Coronary artery (tissue), 2 donors: ENCODE measurements at regions not wholly inside any gene's neighbourhood (a gene's known extent, or its start where the extent isn't known, plus 50 kb on each side); places are given as distances from the start of the nearest gene placed in this dataset.

Source experiments
- DNase-seq: peaks from one replicate; pipeline ENCODE4 v3.0.0-alpha.2; 2017; ENCODE audit warnings: low spot score
- H3K27ac ChIP-seq, 2 donors: fragments of 200-600 bp; sonication (generic); one replicate each; pipeline ENCODE4 v1.5.1; 2016 to 2019
- H3K4me3 ChIP-seq: fragments of 200-600 bp; sonication (generic); 2 replicates; pipeline ENCODE4 v1.5.1; 2016; ENCODE audit warnings: mild to moderate bottlenecking, moderate library complexity
- CTCF ChIP-seq: fragments of 200-600 bp; sonication (generic); IDR thresholded peaks from one replicate; pipeline ENCODE4 v1.5.1; 2019; ENCODE audit warnings: antibody characterized with exemption

GRCh38 chr6:54702772-54703171 lies 143.8 kb upstream of the FAM83B start:
- Histone ChIP-seq H3K27ac (no peak overlapping the region), H3K4me3 (no peak overlapping the region)
- no peak for DNase-seq
- no peak for TF ChIP-seq CTCF

- no peak overlapping the region for H3K4me3 ChIP-seq
- TF ChIP-seq CTCF, result no peak
- H3K27ac ChIP-seq, result no peak overlapping the region
- DNase-seq, result no peak
These were observed 140.2 kb upstream of the FAM83B start for GRCh38 chr6:54706391-54706790.

- no peak for TF ChIP-seq CTCF
- no peak overlapping the region for H3K27ac ChIP-seq
- H3K4me3 ChIP-seq, result no peak overlapping the region
- no peak for DNase-seq
These were observed 139.5 kb upstream of the FAM83B start for GRCh38 chr6:54706844-54707605.

GRCh38 chr6:54710456-54710855 lies 136.1 kb upstream of the FAM83B start:
- TF ChIP-seq CTCF, result no peak
- DNase-seq, result no peak
- Histone ChIP-seq H3K27ac (no peak overlapping the region), H3K4me3 (no peak overlapping the region)

GRCh38 chr6:54716010-54716409 lies 130.6 kb upstream of the FAM83B start:
- no peak overlapping the region for H3K4me3 ChIP-seq
- DNase-seq, result no peak
- no peak for TF ChIP-seq CTCF
- no peak overlapping the region for H3K27ac ChIP-seq

GRCh38 chr6:54716877-54717276 lies 129.7 kb upstream of the FAM83B start:
- no peak for TF ChIP-seq CTCF
- no peak overlapping the region for H3K4me3 ChIP-seq
- DNase-seq, result no peak
- no peak overlapping the region for H3K27ac ChIP-seq

GRCh38 chr6:54717849-54718455 lies 128.6 kb upstream of the FAM83B start:
- TF ChIP-seq CTCF, result peak; percentile 42
- DNase-seq, result no peak
- H3K4me3 ChIP-seq, result no peak overlapping the region
- no peak overlapping the region for H3K27ac ChIP-seq
